Cardiac muscle cell (in vitro differentiated cells and primary cell): ENCODE measurements at regions not wholly inside any gene's neighbourhood (a gene's known extent, or its start where the extent isn't known, plus 50 kb on each side); places are given as distances from the start of the nearest gene placed in this dataset.

ENCODE experiments used
- DNase-seq, 2 donors: peaks; one replicate each; pipeline versions ENCODE4 v3.0.0 to v3.0.0-alpha.2; 2010 to 2017; ENCODE audit warnings: low read depth in 1 of 2, low spot score in 1 of 2
- H3K27ac ChIP-seq: fragments of 200-600 bp; sonication (generic); 2 replicates; pipeline ENCODE4 v1.5.1; 2016
- H3K27me3 ChIP-seq: fragments of 200-600 bp; sonication (generic); 2 replicates; pipeline ENCODE4 v1.6.0; 2016; ENCODE audit warnings: control low read depth
- H3K36me3 ChIP-seq: fragments of 200-600 bp; sonication (generic); 2 replicates; pipeline ENCODE4 v1.5.1; 2016; ENCODE audit warnings: control low read depth
- H3K4me1 ChIP-seq: fragments of 200-600 bp; sonication (generic); 2 replicates; pipeline ENCODE4 v1.8.1; 2017; ENCODE audit warnings: low read depth, mild to moderate bottlenecking, mixed run types
- H3K4me3 ChIP-seq: fragments of 200-600 bp; sonication (generic); 2 replicates; pipeline ENCODE4 v1.5.1; 2016; ENCODE audit warnings: mild to moderate bottlenecking
- H3K9me3 ChIP-seq: fragments of 200-600 bp; sonication (generic); 2 replicates; pipeline ENCODE4 v1.5.1; 2017; ENCODE audit warnings: low read depth, mild to moderate bottlenecking, control low read depth
- CTCF ChIP-seq: IDR thresholded peaks from 2 replicates; pipeline ENCODE4 v1.5.1; 2012; ENCODE audit warnings: low read depth, mild to moderate bottlenecking, low read length

- no peak overlapping the region for H3K4me3 ChIP-seq
- DNase-seq: peak in 1 of 2 donors; percentile 17
- H3K27ac ChIP-seq: no peak overlapping the region
- no peaks in the 10 kb centered on the region for H3K4me1 ChIP-seq
- no peaks in the 10 kb centered on the region for H3K9me3 ChIP-seq
- H3K36me3 ChIP-seq: no peaks in the 10 kb centered on the region
- H3K27me3 ChIP-seq: no peaks in the 10 kb centered on the region
- no peak for TF ChIP-seq CTCF
Observed at GRCh38 chr17:33494151-33494550, 201.1 kb upstream of the ASIC2 start.

GRCh38 chr17:33497623-33498022 lies 204.5 kb upstream of the ASIC2 start:
- Histone ChIP-seq H3K4me3 (no peak overlapping the region), H3K27ac (no peak overlapping the region), H3K4me1 (no peaks in the 10 kb centered on the region), H3K36me3 (no peaks in the 10 kb centered on the region), H3K27me3 (no peaks in the 10 kb centered on the region), H3K9me3 (no peaks in the 10 kb centered on the region)
- DNase-seq: no peak
- no peak for TF ChIP-seq CTCF

- H3K4me3 ChIP-seq: no peak overlapping the region
Observed at GRCh38 chr17:33498069-33498468, 205.0 kb upstream of the ASIC2 start.

GRCh38 chr17:33499040-33499439 lies 205.9 kb upstream of the ASIC2 start:
- TF ChIP-seq CTCF: no peak
- Histone ChIP-seq H3K36me3 (no peaks in the 10 kb centered on the region), H3K27me3 (no peaks in the 10 kb centered on the region), H3K4me1 (no peaks in the 10 kb centered on the region), H3K27ac (no peak overlapping the region), H3K9me3 (no peaks in the 10 kb centered on the region), H3K4me3 (no peak overlapping the region)
- DNase-seq: no peak

More at GRCh38 chr17:33498069-33498468, 205.0 kb upstream of the ASIC2 start:
- no peaks in the 10 kb centered on the region for H3K4me1 ChIP-seq
- H3K27me3 ChIP-seq: no peaks in the 10 kb centered on the region
- no peak overlapping the region for H3K27ac ChIP-seq
- no peak for TF ChIP-seq CTCF
- no peaks in the 10 kb centered on the region for H3K9me3 ChIP-seq
- DNase-seq: peak in 1 of 2 donors; percentile 14
- H3K36me3 ChIP-seq: no peaks in the 10 kb centered on the region

GRCh38 chr17:33500151-33500550 lies 207.1 kb upstream of the ASIC2 start:
- Histone ChIP-seq H3K27me3 (no peaks in the 10 kb centered on the region), H3K27ac (no peak overlapping the region), H3K36me3 (no peaks in the 10 kb centered on the region), H3K4me1 (no peaks in the 10 kb centered on the region), H3K4me3 (no peak overlapping the region), H3K9me3 (no peaks in the 10 kb centered on the region)
- peak; percentile 16 to 41 for DNase-seq
- no peak for TF ChIP-seq CTCF

GRCh38 chr17:33501185-33501584 lies 208.1 kb upstream of the ASIC2 start:
- Histone ChIP-seq H3K9me3 (no peaks in the 10 kb centered on the region), H3K36me3 (no peaks in the 10 kb centered on the region), H3K4me1 (no peaks in the 10 kb centered on the region), H3K27me3 (no peaks in the 10 kb centered on the region), H3K27ac (no peak overlapping the region), H3K4me3 (no peak overlapping the region)
- TF ChIP-seq CTCF: no peak
- no peak for DNase-seq
